Trophoblast cell (in vitro differentiated cells and primary cell): ENCODE measurements at regions not wholly inside any gene's neighbourhood (a gene's known extent, or its start where the extent isn't known, plus 50 kb on each side); places are given as distances from the start of the nearest gene placed in this dataset.

Experiments
- DNase-seq, 2 donors: peaks; one replicate each; pipeline ENCODE4 v3.0.0-alpha.2; 2016
- H2AFZ ChIP-seq: 2 replicates; pipeline ENCODE4 v1.6.1; 2013; ENCODE audit warnings: low read length, moderate library complexity, mild to moderate bottlenecking; ENCODE audit not compliant: insufficient read depth, poor library complexity
- H2AK5ac ChIP-seq: 2 replicates; pipeline ENCODE4 v1.6.1; 2013; ENCODE audit warnings: mild to moderate bottlenecking, low read length
- H2BK120ac ChIP-seq: 2 replicates; pipeline ENCODE4 v1.6.1; 2013; ENCODE audit warnings: low read length, mild to moderate bottlenecking, moderate library complexity; ENCODE audit not compliant: insufficient read depth, poor library complexity
- H2BK12ac ChIP-seq: 2 replicates; pipeline ENCODE4 v1.6.1; 2013; ENCODE audit warnings: mild to moderate bottlenecking, low read length, moderate library complexity
- H2BK5ac ChIP-seq: 2 replicates; pipeline ENCODE4 v1.6.1; 2013; ENCODE audit warnings: low read length, low read depth, moderate library complexity, mild to moderate bottlenecking; ENCODE audit not compliant: poor library complexity
- H3K14ac ChIP-seq: 2 replicates; pipeline ENCODE4 v1.6.1; 2013; ENCODE audit warnings: mild to moderate bottlenecking, low read length
- H3K18ac ChIP-seq: 2 replicates; pipeline ENCODE4 v1.6.1; 2013; ENCODE audit warnings: mild to moderate bottlenecking, low read length
- H3K23ac ChIP-seq: 2 replicates; pipeline ENCODE4 v1.6.1; 2013; ENCODE audit warnings: low read length
- H3K27ac ChIP-seq: 2 replicates; pipeline ENCODE4 v1.5.1; 2013; ENCODE audit warnings: low read depth, mild to moderate bottlenecking, inconsistent platforms, low read length, moderate library complexity
- H3K27me3 ChIP-seq: 2 replicates; pipeline ENCODE4 v1.6.1; 2013; ENCODE audit warnings: inconsistent platforms, mild to moderate bottlenecking, low read length, moderate library complexity; ENCODE audit not compliant: insufficient read depth
- H3K36me3 ChIP-seq, 2 experiments: 1 replicate in 1 of 2; 2 replicates in 1 of 2; pipeline ENCODE4 v1.6.1; 2013; ENCODE audit warnings: low read length in 2 of 2, mild to moderate bottlenecking in 2 of 2, moderate library complexity in 1 of 2; ENCODE audit not compliant: insufficient read depth in 2 of 2, control insufficient read depth in 1 of 2
- H3K4ac ChIP-seq: 2 replicates; pipeline ENCODE4 v1.6.1; 2013; ENCODE audit warnings: low read depth, mild to moderate bottlenecking, low read length, moderate library complexity
- H3K4me1 ChIP-seq, 2 experiments: 1 replicate in 1 of 2; 2 replicates in 1 of 2; pipeline ENCODE4 v1.6.1; 2013; ENCODE audit warnings: low read length in 2 of 2, mild to moderate bottlenecking in 2 of 2, moderate library complexity in 1 of 2; ENCODE audit not compliant: insufficient read depth in 2 of 2, control insufficient read depth in 1 of 2
- H3K4me2 ChIP-seq: 2 replicates; pipeline ENCODE4 v1.6.1; 2013; ENCODE audit warnings: inconsistent platforms, mild to moderate bottlenecking, low read length, moderate library complexity
- H3K4me3 ChIP-seq: 2 replicates; pipeline ENCODE4 v1.5.1; 2013; ENCODE audit warnings: mild to moderate bottlenecking, low read depth, low read length, inconsistent platforms
- H3K79me1 ChIP-seq: one replicate; pipeline ENCODE4 v1.6.1; 2013; ENCODE audit warnings: low read length
- H3K79me2 ChIP-seq: 2 replicates; pipeline ENCODE4 v1.6.1; 2013; ENCODE audit warnings: low read length, mild to moderate bottlenecking; ENCODE audit not compliant: control insufficient read depth, insufficient read depth, poor library complexity
- H3K9ac ChIP-seq: 2 replicates; pipeline ENCODE4 v1.6.1; 2013; ENCODE audit warnings: mild to moderate bottlenecking, low read length
- H3K9me3 ChIP-seq: 2 replicates; pipeline ENCODE4 v1.6.1; 2013; ENCODE audit warnings: low read depth, mild to moderate bottlenecking, control low read depth, inconsistent platforms, low read length; ENCODE audit not compliant: insufficient read depth
- H4K12ac ChIP-seq: 2 replicates; pipeline ENCODE4 v1.6.1; 2013; ENCODE audit warnings: low read depth, mild to moderate bottlenecking, low read length, moderate library complexity
- H4K8ac ChIP-seq: 2 replicates; pipeline ENCODE4 v1.6.1; 2013; ENCODE audit warnings: low read depth, mild to moderate bottlenecking, low read length, moderate library complexity
- H4K91ac ChIP-seq: one replicate; pipeline ENCODE4 v1.6.1; 2013; ENCODE audit warnings: low read depth, mild to moderate bottlenecking, low read length, moderate library complexity
- WGBS: extraction: QIAGEN DNeasy Blood & Tissue Kit; methylation state at CpG from one replicate; pipeline ENCODE4 v1.1.7; 2013; ENCODE audit warnings: missing lambda C conversion rate; ENCODE audit not compliant: insufficient read length, insufficient coverage; ENCODE audit errors: extremely low coverage; 5-methylcytosine and 5-hydroxymethylcytosine counted together

DNA sequence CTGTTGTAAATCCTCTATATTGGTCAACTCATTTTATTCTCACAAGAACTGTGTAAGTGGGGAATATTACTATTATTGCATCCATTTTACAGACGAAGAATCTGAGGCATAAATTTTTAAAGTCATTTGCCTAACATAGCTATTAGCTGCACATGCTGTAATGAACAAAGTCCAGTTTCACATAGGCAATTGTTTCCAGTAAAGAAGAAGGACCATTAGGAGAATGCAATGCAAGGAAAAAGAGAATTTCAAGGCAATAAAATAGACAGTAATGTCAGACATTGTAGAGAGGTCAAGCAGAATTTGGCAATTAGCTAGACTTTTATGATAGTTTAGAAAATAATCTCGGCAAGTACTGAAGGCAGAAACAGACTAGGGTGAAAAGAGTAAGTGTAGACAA, 578.7 kb upstream of the NECTIN3 start:
- Histone ChIP-seq H3K14ac (no peak overlapping the region), H3K27me3 (no peaks in the 10 kb centered on the region), H3K79me1 (no peaks in the 10 kb centered on the region), H3K79me2 (no peaks in the 10 kb centered on the region), H3K23ac (no peak overlapping the region), H3K4ac (no peak overlapping the region), H4K8ac (no peak overlapping the region), H3K36me3 (no peaks in the 10 kb centered on the region), H4K91ac (no peak overlapping the region), H2BK12ac (no peak overlapping the region), H4K12ac (no peak overlapping the region), H3K4me2 (no peak overlapping the region), H3K9me3 (no peaks in the 10 kb centered on the region), H3K27ac (no peak overlapping the region), H3K9ac (no peak overlapping the region), H2BK5ac (no peak overlapping the region), H3K4me1 (no peaks in the 10 kb centered on the region), H2AFZ (no peak overlapping the region), H2BK120ac (no peak overlapping the region), H3K18ac (no peak overlapping the region), H3K4me3 (no peak overlapping the region), H2AK5ac (no peak overlapping the region)
- WGBS: no CpG with 5 or more reads among the region's 2 CpGs
- DNase-seq: no peak

DNA sequence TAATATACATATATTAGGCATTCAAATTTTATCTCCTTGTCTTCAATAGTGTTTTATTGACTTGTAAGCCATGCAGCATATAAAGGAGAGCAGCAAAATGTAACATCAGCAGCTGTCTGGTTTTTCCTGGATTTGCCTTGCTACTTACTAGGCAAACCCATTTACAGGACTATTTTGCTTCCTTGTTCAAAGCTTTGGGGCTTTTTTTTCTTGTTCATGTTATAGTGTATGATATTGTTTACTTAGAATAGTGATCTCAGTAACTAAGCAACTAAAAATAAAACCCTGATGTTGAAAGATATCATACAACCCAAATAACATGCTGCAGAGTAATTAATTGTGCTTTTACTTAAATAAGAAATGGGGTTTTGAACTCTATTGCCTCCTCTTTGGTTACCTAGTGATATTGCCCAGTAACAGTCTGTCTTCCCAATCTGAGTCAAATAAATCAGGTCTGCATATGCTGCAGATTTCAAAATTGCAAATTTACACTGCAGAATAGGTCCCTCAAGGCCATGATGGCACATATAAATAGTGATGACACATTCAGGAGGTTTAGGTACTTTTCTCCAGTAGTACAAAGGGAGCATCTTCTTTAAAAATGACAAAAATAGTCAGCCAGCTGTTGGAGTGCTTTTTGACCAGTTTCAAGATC, 578.1 kb upstream of the NECTIN3 start:
- Histone ChIP-seq H3K36me3 (no peaks in the 10 kb centered on the region), H2BK12ac (no peak overlapping the region), H2AFZ (no peak overlapping the region), H2BK120ac (no peak overlapping the region), H3K9me3 (no peaks in the 10 kb centered on the region), H3K14ac (no peak overlapping the region), H3K18ac (no peak overlapping the region), H3K79me2 (no peaks in the 10 kb centered on the region), H2AK5ac (no peak overlapping the region), H3K4ac (no peak overlapping the region), H3K27me3 (no peaks in the 10 kb centered on the region), H4K12ac (no peak overlapping the region), H3K4me3 (no peak overlapping the region), H3K79me1 (no peaks in the 10 kb centered on the region), H4K91ac (no peak overlapping the region), H3K9ac (no peak overlapping the region), H3K4me2 (no peak overlapping the region), H3K27ac (no peak overlapping the region), H3K23ac (no peak overlapping the region), H2BK5ac (no peak overlapping the region), H4K8ac (no peak overlapping the region), H3K4me1 (no peaks in the 10 kb centered on the region)
- DNase-seq: no peak

DNA sequence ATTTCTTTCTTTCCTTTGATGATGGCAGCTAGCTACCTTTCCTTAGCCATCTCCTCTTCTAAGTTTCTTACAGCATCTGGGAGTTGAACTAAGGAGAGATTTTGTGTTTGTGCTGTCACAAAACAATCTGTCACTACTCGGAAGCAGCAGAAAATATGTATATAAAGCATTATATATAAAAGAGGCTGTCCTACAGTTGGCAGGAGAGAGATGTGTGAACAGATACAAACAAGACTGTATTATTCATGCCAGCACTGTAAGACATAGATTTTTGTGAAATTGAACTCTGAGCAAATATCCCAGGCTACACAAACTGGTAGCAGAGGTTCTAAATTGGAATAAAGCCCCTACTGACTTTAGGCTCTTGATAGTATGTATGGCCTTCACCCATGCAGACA, 577.5 kb upstream of the NECTIN3 start:
- Histone ChIP-seq H2BK5ac (no peak overlapping the region), H3K14ac (no peak overlapping the region), H2AFZ (no peak overlapping the region), H2BK120ac (no peak overlapping the region), H3K4me2 (no peak overlapping the region), H3K4ac (no peak overlapping the region), H3K9ac (no peak overlapping the region), H3K27me3 (no peaks in the 10 kb centered on the region), H3K79me2 (no peaks in the 10 kb centered on the region), H2AK5ac (no peak overlapping the region), H3K36me3 (no peaks in the 10 kb centered on the region), H4K12ac (no peak overlapping the region), H3K18ac (no peak overlapping the region), H3K9me3 (no peaks in the 10 kb centered on the region), H3K79me1 (no peaks in the 10 kb centered on the region), H4K8ac (no peak overlapping the region), H4K91ac (no peak overlapping the region), H3K4me3 (no peak overlapping the region), H3K27ac (no peak overlapping the region), H3K23ac (no peak overlapping the region), H3K4me1 (no peaks in the 10 kb centered on the region), H2BK12ac (no peak overlapping the region)
- DNase-seq: no peak
- no CpG with 5 or more reads among the region's 1 CpG for WGBS

DNA sequence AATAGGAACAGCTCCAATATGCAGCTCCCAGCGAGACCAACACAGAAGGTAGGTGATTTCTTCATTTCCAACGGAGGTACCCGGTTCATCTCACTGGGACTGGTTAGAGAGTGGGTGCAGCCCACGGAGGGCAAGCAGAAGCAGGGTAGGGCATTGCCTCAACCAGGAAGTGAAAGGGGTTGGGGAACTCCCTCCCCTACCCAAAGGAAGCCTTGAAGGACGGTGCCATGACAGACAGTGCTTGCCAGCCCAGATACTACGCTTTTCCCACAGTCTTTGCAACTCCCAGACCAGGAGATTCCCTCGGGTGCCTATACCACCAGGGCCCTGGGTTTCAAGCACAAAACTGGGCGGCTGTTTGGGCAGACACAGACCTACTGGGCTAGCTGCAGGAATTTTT, 576.9 kb upstream of the NECTIN3 start:
- Histone ChIP-seq H3K36me3 (no peaks in the 10 kb centered on the region), H2AFZ (no peak overlapping the region), H3K23ac (no peak overlapping the region), H3K4me1 (no peaks in the 10 kb centered on the region), H3K79me1 (no peaks in the 10 kb centered on the region), H4K8ac (no peak overlapping the region), H3K4ac (no peak overlapping the region), H2BK12ac (no peak overlapping the region), H3K18ac (no peak overlapping the region), H3K79me2 (no peaks in the 10 kb centered on the region), H3K9me3 (no peaks in the 10 kb centered on the region), H3K14ac (no peak overlapping the region), H3K9ac (no peak overlapping the region), H2BK5ac (no peak overlapping the region), H4K12ac (no peak overlapping the region), H2AK5ac (no peak overlapping the region), H3K27me3 (no peaks in the 10 kb centered on the region), H3K27ac (no peak overlapping the region), H4K91ac (no peak overlapping the region), H2BK120ac (no peak overlapping the region), H3K4me3 (no peak overlapping the region), H3K4me2 (no peak overlapping the region)
- DNase-seq: no peak
- WGBS: no CpG with 5 or more reads among the region's 8 CpGs
